NT2/D1 (cell line): ENCODE measurements at regions not wholly inside any gene's neighbourhood (a gene's known extent, or its start where the extent isn't known, plus 50 kb on each side); places are given as distances from the start of the nearest gene placed in this dataset.

Experiments used
- YY1 ChIP-seq: IDR thresholded peaks from 2 replicates; pipeline ENCODE4 v1.6.1; 2011; ENCODE audit not compliant: insufficient read length, insufficient read depth
- ZNF274 ChIP-seq: IDR thresholded peaks from 2 replicates; pipeline ENCODE4 v1.6.1; 2011; ENCODE audit warnings: mild to moderate bottlenecking, low read depth, low read length

GRCh38 chr9:97791542-97791941, 61.5 kb upstream of the FOXE1 start:
- no peak for TF ChIP-seq YY1
- TF ChIP-seq ZNF274, result no peak
